Neural cell (in vitro differentiated cells): ENCODE measurements at regions not wholly inside any gene's neighbourhood (a gene's known extent, or its start where the extent isn't known, plus 50 kb on each side); places are given as distances from the start of the nearest gene placed in this dataset.

Source experiments
- H2AFZ ChIP-seq: fragments of 200-600, 300-800 bp; sonication (generic), shearing (Covaris generic); 2 replicates; pipeline ENCODE4 v1.6.0; 2014; ENCODE audit warnings: low read depth, mild to moderate bottlenecking, antibody characterized with exemption, low read length, moderate library complexity
- H3F3A ChIP-seq: fragments of 200-600 bp; shearing (Covaris generic); 2 replicates; pipeline ENCODE4 v1.6.1; 2016; ENCODE audit warnings: mild to moderate bottlenecking, moderate library complexity, mixed read lengths, antibody characterized with exemption, low read length; ENCODE audit not compliant: insufficient read depth, poor library complexity, severe bottlenecking
- H3K27ac ChIP-seq: fragments of 200-600, 300-800 bp; sonication (generic), shearing (Covaris generic); 2 replicates; pipeline ENCODE4 v1.5.1; 2014; ENCODE audit warnings: mild to moderate bottlenecking, low read length, moderate library complexity
- H3K27me3 ChIP-seq: fragments of 300-800, 200-600 bp; sonication (generic), shearing (Covaris generic); 2 replicates; pipeline ENCODE4 v1.6.0; 2014; ENCODE audit warnings: mild to moderate bottlenecking, low read depth, low read length, moderate library complexity; ENCODE audit not compliant: insufficient read depth
- H3K36me3 ChIP-seq: fragments of 300-800, 200-600 bp; sonication (generic), shearing (Covaris generic); 2 replicates; pipeline ENCODE4 v1.5.1; 2014; ENCODE audit warnings: mild to moderate bottlenecking, antibody characterized with exemption, low read length, moderate library complexity; ENCODE audit not compliant: insufficient read depth
- H3K4me2 ChIP-seq: fragments of 300-800, 200-600 bp; sonication (generic), shearing (Covaris generic); 2 replicates; pipeline ENCODE4 v1.6.0; 2014; ENCODE audit warnings: mild to moderate bottlenecking, low read length
- H3K4me3 ChIP-seq: fragments of 300-800, 200-600 bp; sonication (generic), shearing (Covaris generic); 2 replicates; pipeline ENCODE4 v1.5.1; 2014; ENCODE audit warnings: mild to moderate bottlenecking, low read length, moderate library complexity
- H3K79me2 ChIP-seq: fragments of 200-600 bp; shearing (Covaris generic); replicated peaks from 2 replicates; pipeline ENCODE4 v1.6.0; 2014; ENCODE audit warnings: mild to moderate bottlenecking, low read length, moderate library complexity; ENCODE audit not compliant: insufficient read depth
- H3K9ac ChIP-seq: fragments of 300-800, 200-600 bp; sonication (generic), shearing (Covaris generic); 2 replicates; pipeline ENCODE4 v1.6.1; 2016; ENCODE audit warnings: mild to moderate bottlenecking, low read length, mixed read lengths
- H3K9me2 ChIP-seq: fragments of 200-600 bp; shearing (Covaris generic); 2 replicates; pipeline ENCODE4 v1.6.1; 2016; ENCODE audit warnings: mild to moderate bottlenecking, low read length, mixed read lengths; ENCODE audit not compliant: insufficient read depth
- H3K9me3 ChIP-seq: fragments of 200-600, 300-800 bp; sonication (generic), shearing (Covaris generic); 2 replicates; pipeline ENCODE4 v1.6.1; 2016; ENCODE audit warnings: mild to moderate bottlenecking, mixed run types, low read length, moderate library complexity, mixed read lengths
- H4K20me1 ChIP-seq: fragments of 200-600 bp; shearing (Covaris generic); 2 replicates; pipeline ENCODE4 v1.6.1; 2016; ENCODE audit warnings: mild to moderate bottlenecking, mixed run types; ENCODE audit not compliant: insufficient read depth
- EP300 ChIP-seq: fragments of 450-650 bp; conservative IDR thresholded peaks from 2 replicates; pipeline ENCODE4 v1.6.1; 2014; ENCODE audit warnings: antibody characterized with exemption, mild to moderate bottlenecking, moderate library complexity; ENCODE audit not compliant: poor library complexity, severe bottlenecking
- EZH2 ChIP-seq: fragments of 200-600, 300-800 bp; shearing (Covaris generic), sonication (generic); IDR thresholded peaks from 2 replicates; pipeline ENCODE4 v1.6.1; 2014; ENCODE audit warnings: antibody characterized with exemption, low read length, borderline replicate concordance, mild to moderate bottlenecking; ENCODE audit not compliant: insufficient read depth, poor library complexity, severe bottlenecking
- MXI1 ChIP-seq: fragments of 450-650 bp; conservative IDR thresholded peaks from 2 replicates; pipeline ENCODE4 v1.6.1; 2014; ENCODE audit warnings: antibody characterized with exemption, mild to moderate bottlenecking; ENCODE audit not compliant: poor library complexity, severe bottlenecking
- POLR2AphosphoS5 ChIP-seq: IDR thresholded peaks from 2 replicates; pipeline ENCODE4 v1.6.1; 2012
- RAD21 ChIP-seq: fragments of 450-650 bp; conservative IDR thresholded peaks from 2 replicates; pipeline ENCODE4 v1.6.1; 2014; ENCODE audit warnings: antibody characterized with exemption, mild to moderate bottlenecking, moderate library complexity
- SMC3 ChIP-seq: fragments of 450-650 bp; conservative IDR thresholded peaks from 2 replicates; pipeline ENCODE4 v1.6.1; 2014; ENCODE audit warnings: antibody characterized with exemption, mild to moderate bottlenecking, moderate library complexity; ENCODE audit not compliant: poor library complexity
- TAF1 ChIP-seq: IDR thresholded peaks from 2 replicates; pipeline ENCODE4 v1.6.1; 2012; ENCODE audit warnings: low read depth
- TF ChIP-seq, protein P1 (sequence below): IDR thresholded peaks from 2 replicates; pipeline ENCODE4 v1.6.1; 2012; ENCODE audit warnings: borderline replicate concordance
- TF ChIP-seq, protein P2 (sequence below): fragments of 450-650 bp; IDR thresholded peaks from 2 replicates; pipeline ENCODE4 v1.5.1; 2014; ENCODE audit warnings: antibody characterized with exemption, mild to moderate bottlenecking, moderate library complexity; ENCODE audit not compliant: poor library complexity, severe bottlenecking

DNA sequence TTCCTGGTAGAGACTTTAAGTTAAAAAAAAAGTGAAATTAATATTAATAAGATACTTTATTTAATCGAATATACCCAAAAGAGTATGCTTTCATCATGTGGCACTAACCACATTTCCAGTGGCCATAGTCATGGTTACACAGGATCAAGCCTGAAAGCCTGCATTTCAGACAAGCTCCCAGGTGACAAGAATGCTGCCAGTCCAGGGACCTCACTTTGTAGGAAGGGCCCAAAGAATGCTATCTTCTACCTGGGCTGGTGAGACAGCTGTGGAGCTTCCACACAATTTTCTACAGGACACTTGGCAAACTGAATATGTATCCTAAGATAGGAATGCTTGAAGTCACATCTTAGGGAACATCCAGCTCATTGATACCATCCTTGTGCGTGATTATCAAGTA, 203.8 kb downstream of the AUH start:
- H3K4me2 ChIP-seq: no peak overlapping the region
- H3K79me2 ChIP-seq: no peaks in the 10 kb centered on the region
- no peak overlapping the region for H3K4me3 ChIP-seq
- no peak overlapping the region for H3K9ac ChIP-seq
- no peak overlapping the region for H3K27ac ChIP-seq
- no peaks in the 10 kb centered on the region for H3F3A ChIP-seq
- no peaks in the 10 kb centered on the region for H3K27me3 ChIP-seq
- no peak for TF ChIP-seq POLR2AphosphoS5
- TF ChIP-seq EP300: no peak
- TF ChIP-seq RAD21: no peak
- no peak for TF ChIP-seq TAF1
- no peak for TF ChIP-seq SMC3
- no peak for TF ChIP-seq MXI1
- TF ChIP-seq, protein P1, sequence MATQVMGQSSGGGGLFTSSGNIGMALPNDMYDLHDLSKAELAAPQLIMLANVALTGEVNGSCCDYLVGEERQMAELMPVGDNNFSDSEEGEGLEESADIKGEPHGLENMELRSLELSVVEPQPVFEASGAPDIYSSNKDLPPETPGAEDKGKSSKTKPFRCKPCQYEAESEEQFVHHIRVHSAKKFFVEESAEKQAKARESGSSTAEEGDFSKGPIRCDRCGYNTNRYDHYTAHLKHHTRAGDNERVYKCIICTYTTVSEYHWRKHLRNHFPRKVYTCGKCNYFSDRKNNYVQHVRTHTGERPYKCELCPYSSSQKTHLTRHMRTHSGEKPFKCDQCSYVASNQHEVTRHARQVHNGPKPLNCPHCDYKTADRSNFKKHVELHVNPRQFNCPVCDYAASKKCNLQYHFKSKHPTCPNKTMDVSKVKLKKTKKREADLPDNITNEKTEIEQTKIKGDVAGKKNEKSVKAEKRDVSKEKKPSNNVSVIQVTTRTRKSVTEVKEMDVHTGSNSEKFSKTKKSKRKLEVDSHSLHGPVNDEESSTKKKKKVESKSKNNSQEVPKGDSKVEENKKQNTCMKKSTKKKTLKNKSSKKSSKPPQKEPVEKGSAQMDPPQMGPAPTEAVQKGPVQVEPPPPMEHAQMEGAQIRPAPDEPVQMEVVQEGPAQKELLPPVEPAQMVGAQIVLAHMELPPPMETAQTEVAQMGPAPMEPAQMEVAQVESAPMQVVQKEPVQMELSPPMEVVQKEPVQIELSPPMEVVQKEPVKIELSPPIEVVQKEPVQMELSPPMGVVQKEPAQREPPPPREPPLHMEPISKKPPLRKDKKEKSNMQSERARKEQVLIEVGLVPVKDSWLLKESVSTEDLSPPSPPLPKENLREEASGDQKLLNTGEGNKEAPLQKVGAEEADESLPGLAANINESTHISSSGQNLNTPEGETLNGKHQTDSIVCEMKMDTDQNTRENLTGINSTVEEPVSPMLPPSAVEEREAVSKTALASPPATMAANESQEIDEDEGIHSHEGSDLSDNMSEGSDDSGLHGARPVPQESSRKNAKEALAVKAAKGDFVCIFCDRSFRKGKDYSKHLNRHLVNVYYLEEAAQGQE: no peak
- TF ChIP-seq, protein P2, sequence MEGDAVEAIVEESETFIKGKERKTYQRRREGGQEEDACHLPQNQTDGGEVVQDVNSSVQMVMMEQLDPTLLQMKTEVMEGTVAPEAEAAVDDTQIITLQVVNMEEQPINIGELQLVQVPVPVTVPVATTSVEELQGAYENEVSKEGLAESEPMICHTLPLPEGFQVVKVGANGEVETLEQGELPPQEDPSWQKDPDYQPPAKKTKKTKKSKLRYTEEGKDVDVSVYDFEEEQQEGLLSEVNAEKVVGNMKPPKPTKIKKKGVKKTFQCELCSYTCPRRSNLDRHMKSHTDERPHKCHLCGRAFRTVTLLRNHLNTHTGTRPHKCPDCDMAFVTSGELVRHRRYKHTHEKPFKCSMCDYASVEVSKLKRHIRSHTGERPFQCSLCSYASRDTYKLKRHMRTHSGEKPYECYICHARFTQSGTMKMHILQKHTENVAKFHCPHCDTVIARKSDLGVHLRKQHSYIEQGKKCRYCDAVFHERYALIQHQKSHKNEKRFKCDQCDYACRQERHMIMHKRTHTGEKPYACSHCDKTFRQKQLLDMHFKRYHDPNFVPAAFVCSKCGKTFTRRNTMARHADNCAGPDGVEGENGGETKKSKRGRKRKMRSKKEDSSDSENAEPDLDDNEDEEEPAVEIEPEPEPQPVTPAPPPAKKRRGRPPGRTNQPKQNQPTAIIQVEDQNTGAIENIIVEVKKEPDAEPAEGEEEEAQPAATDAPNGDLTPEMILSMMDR: no peak
- no peak for TF ChIP-seq EZH2
- no peak overlapping the region for H2AFZ ChIP-seq
- no peaks in the 10 kb centered on the region for H3K9me2 ChIP-seq
- H4K20me1 ChIP-seq: no peaks in the 10 kb centered on the region
- H3K36me3 ChIP-seq: no peaks in the 10 kb centered on the region
- no peaks in the 10 kb centered on the region for H3K9me3 ChIP-seq

DNA sequence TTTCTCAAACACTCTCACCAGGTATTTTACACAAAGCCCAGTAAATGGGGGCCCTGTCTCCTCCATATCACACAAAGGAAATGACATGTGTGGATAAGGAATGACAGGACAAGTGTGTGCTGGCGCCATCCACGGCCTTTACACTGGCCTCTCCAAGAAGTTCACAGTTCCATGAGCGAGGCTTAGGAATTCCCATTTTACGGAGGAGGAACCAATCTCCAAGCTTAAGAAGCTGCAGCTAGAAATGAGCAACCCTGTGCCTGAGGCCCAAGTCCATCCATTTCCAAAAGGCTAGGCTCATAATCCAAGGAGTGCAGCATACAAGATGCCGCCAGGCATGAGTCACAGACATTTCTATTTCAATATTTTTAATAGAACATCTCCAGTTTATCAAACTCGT, 203.4 kb downstream of the AUH start:
- H2AFZ ChIP-seq: no peak overlapping the region
- no peak overlapping the region for H3K4me2 ChIP-seq
- no peak overlapping the region for H3K27ac ChIP-seq
- H4K20me1 ChIP-seq: no peaks in the 10 kb centered on the region
- H3K36me3 ChIP-seq: no peaks in the 10 kb centered on the region
- H3K27me3 ChIP-seq: no peaks in the 10 kb centered on the region
- H3F3A ChIP-seq: no peaks in the 10 kb centered on the region
- TF ChIP-seq, protein P2: no peak
- TF ChIP-seq TAF1 (no peak), MXI1 (no peak), EP300 (no peak), EZH2 (no peak), SMC3 (no peak), POLR2AphosphoS5 (no peak), RAD21 (no peak)
- TF ChIP-seq, protein P1: no peak
- no peaks in the 10 kb centered on the region for H3K9me2 ChIP-seq
- H3K4me3 ChIP-seq: no peak overlapping the region
- no peak overlapping the region for H3K9ac ChIP-seq
- no peaks in the 10 kb centered on the region for H3K79me2 ChIP-seq
- H3K9me3 ChIP-seq: no peaks in the 10 kb centered on the region
